ENCODE measurements at regions not wholly inside any gene's neighbourhood (a gene's known extent, or its start where the extent isn't known, plus 50 kb on each side); places are given as distances from the start of the nearest gene placed in this dataset.
A peak's percentile ranks its signal among the peaks of the same experiment; 100 is the strongest.
"Not testable (repeated sequence)": the region's sequence is repeated elsewhere in the genome, so short reads cannot be mapped to it uniquely, and the experiment has no call there.

DNA sequence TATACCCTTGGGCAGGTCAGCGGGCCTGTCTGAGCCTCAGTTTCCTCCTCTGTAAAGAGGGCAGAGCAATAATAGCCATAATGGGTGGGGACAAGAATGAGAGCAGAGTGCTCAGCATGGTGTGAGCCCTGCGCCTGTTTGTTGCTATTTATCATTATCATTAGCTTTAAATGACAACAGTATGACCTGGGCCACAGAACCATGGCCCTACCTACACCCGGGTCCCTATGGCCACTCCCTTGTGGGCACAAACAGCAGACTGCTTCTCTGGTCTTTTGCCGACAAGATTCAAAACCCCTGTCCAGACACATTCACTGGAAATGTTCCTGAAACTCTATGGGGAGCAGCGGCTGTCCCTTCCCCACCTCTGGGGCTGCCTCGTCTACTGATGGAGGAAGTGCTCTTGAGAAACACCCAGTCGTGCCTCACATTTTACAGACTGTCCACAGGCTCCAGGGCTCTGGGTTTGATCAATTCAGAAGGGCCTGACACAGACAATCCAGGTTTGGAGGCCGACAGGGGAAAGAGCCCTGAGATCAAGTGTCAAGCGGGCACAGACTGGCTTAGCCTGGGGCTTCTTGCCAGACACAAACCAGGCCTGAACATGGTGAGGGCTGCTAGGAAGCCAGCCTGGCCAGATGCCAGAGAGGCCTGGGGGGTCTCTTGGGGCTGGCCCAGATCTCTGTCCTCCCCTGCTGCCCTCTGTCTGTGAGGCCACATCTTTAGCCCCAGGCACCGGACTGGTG lies 112.5 kb upstream of the CD82 start:
- DNase-seq, result no peak

DNA sequence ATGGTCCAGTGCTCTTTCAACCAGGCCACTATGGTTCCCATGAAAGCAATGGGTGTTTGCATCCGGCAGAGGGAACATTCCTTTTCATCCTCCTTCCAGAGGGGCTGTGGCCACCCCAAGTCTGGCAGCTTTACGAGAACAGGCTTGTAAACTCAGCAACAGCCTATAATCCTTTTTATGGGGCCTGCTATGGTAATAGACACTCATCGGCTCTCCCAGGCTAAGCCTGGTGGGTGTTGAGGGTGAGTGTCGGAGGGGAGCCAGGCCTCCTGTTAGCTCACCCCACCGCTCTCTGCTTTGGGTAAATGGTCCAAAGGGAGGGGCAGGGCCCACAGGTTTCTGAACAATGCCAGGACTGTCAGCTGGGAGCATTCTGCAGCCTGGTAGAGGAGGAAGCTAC lies 111.6 kb upstream of the CD82 start:
- DNase-seq, result no peak

DNA sequence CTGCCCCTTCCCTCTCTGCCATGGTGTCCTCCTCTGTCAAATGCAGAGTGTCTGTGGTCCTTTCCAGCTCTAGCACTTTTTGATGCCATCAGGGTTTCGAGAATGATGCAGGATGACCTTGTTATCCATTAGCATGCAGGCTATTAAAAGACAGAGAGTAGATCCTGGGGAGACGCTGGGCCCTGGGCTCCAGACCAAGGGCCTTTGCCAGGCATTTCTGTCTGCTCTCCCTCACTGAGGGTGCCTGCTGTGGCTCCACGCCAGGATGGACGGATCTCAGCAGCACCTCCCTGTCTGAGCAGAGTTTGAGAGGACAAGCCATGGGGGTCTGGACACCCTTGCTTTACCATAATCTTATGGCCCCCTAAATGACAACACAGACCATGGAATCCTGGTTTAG lies 110.8 kb upstream of the CD82 start:
- no peak for DNase-seq

DNA sequence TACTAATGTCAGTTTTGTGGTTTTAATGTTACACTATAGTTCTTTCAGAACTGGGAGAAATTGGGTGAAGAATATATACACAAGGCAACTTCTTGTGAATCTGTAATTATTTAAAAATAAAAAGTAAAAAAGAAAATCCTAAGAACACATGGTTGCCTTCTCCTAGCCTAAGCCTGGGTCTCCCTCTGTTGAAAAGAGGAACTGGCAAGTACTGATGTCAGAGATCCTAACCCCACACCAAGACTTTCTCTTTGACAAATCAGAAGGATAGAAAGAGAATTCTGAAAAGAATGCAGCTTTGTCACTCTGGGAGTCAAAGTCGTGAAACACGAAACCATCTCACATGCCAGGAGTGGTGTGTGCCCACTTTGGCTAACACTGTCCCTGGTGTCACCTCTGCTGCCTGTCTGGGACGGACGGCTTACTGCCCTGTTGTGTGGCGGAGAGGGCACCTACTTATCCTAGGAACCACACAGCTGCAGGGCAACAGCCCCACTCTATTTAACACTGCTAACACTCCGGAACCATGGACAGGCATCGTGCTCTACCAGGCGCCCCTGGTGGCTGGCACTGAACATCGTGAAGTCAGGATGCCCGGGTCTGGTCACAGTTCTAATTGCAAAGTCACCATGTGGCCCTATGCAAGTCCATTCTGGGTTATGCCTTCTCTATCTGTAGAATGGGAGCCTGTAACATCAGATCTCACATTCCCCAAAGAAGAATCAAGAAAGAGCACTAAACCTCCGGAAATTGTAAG lies 108.7 kb upstream of the CD82 start:
- DNase-seq, result no peak

DNA sequence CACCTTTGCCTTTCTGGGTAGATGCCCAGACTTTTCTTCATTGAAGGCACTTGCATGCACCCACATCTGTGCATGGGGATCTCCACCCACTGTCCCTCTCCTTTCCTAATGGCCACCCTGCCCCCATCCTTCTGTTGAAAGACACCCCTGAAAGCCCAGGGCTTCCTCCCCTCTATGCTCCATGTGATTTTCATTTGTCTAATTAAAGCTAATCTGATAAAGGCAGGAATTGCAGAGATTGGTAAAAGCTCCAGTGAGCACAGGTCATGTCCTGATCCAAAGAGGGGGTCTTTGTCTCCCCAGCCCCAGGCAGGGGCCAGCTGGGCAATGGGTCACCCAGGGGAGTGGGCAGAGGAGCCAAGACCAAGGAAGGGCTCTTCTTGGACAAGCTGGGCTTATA lies 107.6 kb upstream of the CD82 start:
- DNase-seq, result no peak

DNA sequence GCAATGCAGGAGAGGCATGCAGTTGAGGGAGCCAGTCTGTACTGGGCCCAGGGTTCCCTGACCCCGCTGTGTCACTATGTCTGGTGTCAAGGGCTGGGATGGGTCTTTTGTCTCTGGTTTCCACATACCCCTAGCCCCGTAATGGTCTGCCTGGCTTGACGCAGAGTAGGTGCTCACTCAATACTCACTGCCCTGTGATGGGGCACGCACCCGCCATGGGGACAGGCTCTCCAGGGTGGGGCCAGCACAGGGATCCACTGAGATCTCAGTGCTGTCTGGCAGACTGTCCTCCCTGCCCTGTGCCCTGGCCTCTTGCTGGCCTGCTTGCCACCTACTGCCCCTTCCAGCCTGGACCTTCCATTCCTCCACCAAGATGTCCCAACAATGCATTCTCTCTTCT lies 101.7 kb upstream of the CD82 start:
- DNase-seq, result no peak

DNA sequence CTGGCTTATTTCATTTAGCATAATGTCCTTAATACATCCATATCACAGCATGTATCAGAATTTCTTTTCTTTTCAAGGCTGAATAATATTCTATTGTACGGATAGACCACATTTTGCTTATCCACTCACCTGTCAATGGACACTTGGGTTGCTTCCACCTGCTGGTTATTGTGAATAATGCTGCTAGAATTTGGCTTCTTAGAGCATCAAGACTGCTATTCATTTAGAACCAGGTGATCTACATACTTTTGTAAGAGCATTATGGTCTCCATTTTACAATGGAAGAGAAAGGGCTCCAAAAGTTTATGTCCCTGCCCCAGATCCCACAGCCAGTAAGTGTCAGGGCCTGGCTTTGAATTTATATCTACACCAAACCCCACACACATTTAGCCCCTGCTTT lies 100.7 kb upstream of the CD82 start:
- DNase-seq, result no peak

DNA sequence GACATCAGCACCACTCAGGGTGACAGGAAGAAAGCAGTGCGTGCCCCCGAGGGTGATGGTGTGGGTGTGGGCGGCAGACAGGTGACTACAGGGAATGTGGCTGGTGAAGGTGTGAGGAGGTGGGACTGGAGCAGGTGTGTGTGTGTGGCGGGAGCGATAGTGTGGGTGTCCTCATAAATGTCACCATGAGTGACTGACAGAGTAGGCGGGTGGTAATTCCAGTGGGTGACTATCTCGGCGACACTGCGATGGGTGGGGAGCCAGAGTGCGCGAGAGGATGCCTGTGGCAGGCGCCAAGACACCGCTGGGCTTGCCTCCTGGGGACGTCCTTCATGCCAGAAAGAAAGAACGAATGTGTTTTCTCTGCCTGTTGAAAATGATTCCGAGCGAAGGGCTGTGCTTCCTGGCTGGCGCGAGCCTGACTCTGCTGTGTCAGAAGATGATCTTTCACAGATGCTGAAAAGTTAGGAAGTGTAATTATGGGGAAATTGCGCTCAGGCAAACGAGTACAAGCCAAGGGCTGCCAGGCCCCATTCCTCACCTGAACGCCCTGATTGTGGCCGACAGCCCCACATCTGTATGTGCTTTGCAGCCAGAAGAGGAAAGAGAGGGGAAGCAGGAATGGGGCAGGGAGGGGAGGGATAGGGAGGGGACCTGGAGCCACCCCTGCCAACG lies 98.8 kb upstream of the CD82 start:
- peak; percentile 32 for DNase-seq

DNA sequence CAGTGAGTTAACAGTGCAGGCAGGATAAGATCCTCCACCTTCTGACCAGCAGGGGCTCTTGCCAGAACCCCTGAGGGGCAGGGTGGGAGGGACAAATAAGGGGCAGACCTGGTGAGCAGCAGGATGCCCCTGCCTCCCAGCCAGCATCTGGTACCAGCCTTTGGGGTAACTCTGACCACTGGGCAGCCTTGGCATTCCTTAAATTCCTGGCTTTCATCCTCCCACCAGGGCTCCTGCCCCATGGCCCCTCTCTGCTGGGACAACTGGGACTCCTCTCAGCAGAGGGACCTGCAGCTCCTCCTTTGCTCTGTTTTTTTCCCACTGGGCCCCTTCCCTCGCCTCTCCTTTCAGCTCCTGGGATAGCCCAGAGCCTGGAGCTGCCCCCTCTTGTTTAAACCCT lies 98.0 kb upstream of the CD82 start:
- DNase-seq, result no peak

DNA sequence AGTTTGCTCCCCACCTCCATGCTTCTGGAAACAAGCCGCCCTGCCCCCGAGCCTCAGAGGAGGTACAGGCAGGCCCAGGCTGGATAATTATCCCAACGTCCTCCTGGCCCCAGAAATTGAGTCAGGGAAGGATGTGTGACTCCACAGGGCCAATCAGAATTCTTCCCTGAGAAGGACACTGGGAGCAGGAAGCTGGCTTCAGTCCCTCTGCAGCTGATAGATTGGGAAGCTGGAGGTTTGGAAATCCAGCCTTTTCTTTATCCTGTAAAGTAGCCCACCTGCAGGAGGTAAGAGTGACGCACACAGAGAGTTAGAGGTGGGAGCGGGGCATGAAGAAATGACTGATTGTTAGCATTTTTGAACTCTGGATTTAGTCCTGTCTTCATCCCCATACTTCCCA lies 97.5 kb upstream of the CD82 start:
- no peak for DNase-seq

DNA sequence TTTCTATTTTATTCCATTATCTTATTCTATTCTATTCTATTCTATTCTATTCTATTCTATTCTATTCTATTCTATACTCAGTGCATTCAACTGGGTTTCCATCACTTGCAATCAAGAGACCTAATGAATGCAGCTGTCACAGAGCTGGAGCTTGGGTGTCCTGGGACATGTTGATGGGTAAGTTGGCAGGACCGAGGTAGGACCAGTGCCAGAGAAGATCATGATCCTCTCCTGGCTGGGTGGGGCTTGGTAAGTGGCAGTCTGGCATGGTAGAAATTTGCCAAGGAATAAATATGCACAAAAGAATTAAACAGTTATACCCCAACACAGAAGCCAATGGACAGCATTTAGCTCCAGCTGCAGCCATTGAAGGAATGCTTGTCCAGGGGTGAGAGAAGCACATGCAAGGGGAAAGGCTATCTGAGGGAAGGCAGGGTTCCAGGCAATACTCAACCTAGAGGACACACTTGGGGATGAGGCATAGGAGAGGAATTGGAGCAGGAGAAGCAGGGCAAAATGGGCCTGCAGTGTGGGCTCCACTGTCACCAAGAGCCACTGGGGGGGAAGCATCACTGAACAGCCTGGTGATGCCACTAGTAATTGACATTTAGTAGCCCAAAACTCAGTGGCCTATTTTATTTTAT lies 97.0 kb upstream of the CD82 start:
- DNase-seq, result no peak

DNA sequence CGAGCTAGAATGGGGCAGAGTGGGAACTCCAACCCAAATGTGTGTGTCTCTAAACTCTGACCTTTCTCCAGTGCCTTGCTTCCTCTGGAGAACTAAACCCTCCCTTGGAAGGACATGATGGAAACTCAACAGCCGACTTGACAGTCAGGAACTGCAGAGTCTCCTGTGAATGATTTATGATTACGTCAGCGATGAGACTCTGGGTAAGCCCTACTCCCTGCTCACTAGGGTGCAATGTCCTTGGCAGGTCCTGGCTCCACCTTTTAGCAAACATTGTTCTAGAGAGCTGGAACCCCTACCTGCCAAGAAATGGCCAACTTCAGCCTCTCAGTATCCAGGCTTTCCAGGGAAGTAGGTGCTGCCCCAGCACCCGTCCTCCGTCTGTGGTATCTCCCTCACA lies 96.1 kb upstream of the CD82 start:
- no peak for DNase-seq

DNA sequence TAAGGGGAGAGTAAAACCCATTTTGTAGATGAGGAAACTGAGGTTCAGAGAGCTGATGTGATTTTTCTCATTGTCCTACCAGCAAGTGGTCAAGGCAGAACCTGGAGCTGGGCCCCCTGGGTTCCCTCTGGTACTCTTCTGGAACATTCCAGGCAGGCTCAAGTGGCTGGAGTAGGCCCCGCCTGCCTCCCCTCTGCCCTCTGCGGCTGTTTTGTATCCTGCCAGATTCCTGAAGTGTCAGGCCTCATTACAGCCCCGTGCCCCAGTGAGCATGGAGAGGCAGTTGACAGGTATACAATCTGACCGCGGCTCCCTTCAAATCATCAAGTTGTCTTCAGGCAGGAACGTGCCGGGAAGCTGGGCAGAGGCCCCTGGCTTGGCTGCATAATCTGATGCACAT lies 94.6 kb upstream of the CD82 start:
- DNase-seq, result no peak

DNA sequence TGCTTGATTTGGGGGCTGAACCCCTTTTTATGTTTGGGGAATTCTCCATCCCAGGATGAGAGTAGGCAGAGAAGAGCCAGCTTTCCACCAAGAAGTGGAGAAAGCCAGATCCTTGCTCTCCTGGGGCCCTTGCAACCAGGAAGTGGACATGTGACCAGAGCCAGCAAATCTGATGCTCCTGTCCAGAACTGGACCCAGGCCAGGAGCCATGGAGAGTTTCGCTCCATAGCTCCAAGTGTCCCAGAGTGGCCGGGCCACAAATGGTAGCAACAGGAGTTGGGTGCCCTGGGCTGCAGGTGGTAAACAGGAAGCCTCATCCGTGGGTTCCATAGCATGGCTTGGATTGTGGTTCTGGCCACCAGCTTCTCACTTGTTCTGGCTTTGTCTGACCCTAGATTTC lies 93.9 kb upstream of the CD82 start:
- DNase-seq, result no peak

DNA sequence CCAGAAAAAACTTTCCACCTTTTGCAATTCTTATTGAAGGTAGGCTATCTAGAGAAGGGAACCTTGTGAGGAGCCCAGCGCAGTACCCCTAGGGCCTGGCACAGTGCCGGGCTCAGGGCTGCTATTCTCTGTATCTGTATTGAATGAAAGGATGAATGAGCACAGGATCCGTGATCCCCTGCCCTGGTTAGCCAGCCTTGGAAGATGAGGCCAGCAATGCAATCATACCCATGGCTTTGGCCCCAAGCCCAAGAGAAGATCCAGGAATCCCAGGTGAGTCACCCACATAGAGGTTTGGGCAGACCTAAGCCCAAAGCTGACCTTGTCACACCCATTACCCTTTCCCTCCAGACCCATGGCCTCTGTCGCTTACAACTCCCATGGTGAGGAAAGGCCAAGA lies 92.5 kb upstream of the CD82 start:
- DNase-seq, result no peak

DNA sequence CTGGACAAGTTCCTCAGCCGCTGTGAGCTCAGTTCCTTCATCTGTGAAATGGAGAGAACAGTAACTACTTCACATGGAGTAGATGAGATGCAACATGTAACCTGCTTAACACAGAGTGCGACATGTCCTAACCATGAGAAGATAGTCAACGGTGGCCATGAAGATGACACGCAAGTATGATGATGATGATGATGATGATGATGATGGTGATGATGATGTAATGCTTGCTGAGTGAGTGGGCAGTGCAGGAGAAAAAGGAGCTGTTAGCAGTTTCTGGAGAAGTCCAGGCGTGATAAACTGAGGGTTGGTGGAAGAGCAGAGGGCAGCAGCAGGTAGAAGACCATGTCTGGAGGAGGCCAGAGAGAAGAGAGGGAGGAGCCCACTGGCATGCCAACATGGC lies 90.8 kb upstream of the CD82 start:
- DNase-seq, result no peak

DNA sequence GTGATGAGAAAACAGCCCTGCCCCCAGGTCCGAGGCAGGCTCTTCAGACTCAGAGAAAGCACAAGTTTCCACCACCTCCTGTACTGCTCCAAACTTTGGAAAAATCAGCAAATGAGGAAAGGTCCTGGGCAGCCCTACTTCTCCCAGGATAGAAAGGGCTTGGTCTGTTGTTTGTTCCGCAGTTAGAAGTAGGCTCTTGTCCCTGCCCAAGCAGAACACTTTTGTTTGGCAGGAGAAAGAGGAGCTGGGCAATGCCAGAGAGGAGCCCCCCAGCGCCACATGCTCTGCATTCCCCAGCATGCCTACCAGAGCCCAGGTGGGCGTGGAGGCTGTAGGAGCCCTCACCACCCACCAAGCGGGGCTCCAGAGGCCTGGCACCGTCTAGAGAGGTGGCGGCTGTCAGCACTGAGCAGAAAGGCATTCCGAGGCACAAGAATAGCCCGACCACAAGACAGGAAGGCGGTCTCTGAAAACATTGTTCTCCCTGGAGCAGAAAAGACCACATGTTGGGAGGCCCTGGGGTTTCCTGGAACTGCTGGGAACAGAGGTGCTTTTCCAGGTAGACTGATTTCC lies 90.3 kb upstream of the CD82 start:
- DNase-seq, result no peak

DNA sequence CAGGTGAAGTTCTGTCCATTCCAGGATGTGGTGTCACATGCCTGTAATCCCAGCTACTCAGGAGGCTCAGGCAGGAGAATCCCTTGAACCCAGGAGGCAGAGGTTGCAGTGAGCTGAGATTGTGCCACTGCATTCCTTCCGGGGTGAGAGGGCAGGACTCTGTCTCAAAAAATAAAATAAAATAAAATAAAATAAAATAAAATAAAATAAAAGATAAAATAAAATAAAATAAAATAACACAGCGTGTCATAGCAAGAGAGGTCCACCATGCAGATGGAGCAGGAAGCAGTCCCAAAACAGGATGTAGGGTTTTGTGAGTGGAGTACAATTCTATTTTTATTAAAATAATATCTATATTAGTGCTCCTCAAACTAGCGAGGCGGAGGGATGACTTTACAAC lies 83.1 kb upstream of the CD82 start:
- not testable (repeated sequence) for DNase-seq

DNA sequence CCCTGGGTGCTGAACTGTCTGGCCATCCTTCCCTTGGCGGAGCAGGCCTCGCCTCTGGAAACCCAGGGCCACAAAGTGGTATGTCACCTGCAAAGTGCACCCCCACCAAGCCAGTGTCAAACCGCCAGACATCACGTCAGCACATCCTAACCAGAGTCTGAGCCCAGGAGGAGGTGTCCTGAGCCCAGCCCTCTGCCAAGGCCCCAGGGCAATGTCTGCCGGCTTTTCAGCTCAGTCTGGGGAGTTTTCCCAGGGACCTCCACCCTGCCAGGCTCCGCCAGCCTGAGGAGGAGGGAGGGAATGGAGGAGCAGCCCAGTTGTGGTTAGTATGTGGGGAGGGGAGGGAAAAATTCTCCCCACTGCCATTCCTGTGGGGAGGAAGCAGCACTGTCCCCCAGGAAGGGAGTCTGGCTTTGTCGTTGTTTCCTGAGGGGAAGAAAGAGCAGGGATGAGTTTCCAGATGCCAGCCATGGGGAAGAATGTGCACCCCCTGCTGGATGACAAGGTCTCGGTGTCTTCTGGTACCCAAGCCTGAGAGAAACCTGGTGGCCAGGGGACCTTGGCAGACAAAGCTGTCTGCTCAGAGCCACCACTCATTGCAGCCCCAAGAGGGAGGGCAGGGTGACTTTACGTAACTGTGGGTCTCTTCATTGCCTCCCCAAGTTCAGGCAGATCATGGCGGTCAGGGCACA lies 81.4 kb upstream of the CD82 start:
- no peak for DNase-seq

DNA sequence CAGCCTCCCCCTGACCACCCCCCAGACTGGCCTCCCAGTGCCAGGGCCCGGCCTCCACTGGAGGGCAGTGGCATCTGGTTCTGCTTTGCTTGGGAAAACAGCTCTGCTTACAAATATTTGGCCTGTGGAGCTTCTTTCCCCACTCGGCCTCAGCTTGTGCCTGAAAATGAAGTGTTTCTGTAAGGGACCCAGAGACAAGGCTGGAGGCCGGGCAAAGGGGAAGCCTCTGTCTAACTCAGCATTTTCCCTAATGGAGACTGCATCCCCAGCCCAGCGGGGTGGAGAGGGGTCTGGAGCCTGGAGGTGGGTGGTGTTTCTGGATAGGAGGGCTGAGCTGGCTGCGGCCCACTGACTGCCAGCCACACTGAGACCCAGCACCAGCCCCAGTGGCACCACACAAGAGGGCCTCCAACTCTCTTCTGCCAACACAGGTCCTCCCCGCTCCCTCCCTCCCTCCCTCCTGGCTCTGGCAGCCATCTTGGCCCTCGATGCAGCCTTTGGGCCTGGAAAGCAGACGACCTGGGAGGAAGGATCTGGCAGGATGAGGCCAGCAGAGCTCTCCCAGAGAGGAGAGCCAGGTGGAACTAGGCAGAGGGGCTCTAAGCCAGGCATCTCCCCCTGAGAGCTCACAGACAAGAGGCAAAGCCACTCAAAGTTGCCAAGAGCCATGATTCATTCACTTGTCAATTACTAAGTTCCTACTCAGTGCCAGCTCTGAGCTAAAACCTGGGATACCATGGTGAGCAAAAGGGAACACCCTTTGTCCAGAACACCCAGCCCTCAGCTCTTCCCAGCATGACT lies 77.1 kb upstream of the CD82 start:
- DNase-seq, result peak; percentile 22

DNA sequence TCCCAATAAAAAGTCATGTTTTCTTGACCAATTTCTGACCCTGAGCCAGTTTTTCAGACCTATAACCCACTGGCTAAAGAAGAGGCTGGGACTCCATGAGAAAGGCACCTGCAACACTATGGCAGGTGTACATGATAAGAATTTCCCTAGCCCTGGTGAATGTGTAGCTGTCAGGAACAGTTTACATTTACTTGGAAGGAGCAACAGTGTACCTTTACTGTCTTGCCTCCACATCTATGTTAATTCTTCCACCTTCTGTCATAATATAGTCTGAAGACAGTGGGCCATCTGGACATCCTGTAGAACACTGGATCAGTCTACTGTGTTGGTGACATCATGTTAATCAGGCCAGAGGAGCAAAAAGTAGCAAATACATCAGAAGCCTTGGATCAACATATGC lies 72.1 kb upstream of the CD82 start:
- DNase-seq, result no peak
